ENCODE measurements at regions not wholly inside any gene's neighbourhood (a gene's known extent, or its start where the extent isn't known, plus 50 kb on each side); places are given as distances from the start of the nearest gene placed in this dataset.

- Mint-ChIP-seq H3K27me3 (ENCODE audit: low read depth in 2 of 2) (no peaks in the 10 kb centered on the region), H3K9me3 (peaks cover 17 to 19% of the 10 kb centered on the region in 2 donors), H3K36me3 (peaks cover 19% of the 10 kb centered on the region), H3K27ac (no peak overlapping the region), H3K4me3 (no peak overlapping the region), H3K4me1 (peaks cover 0 to 4% of the 10 kb centered on the region in 2 donors)
- H3K27ac ChIP-seq (ENCODE audit: low read length): no peak overlapping the region
- TF ChIP-seq, protein P1, sequence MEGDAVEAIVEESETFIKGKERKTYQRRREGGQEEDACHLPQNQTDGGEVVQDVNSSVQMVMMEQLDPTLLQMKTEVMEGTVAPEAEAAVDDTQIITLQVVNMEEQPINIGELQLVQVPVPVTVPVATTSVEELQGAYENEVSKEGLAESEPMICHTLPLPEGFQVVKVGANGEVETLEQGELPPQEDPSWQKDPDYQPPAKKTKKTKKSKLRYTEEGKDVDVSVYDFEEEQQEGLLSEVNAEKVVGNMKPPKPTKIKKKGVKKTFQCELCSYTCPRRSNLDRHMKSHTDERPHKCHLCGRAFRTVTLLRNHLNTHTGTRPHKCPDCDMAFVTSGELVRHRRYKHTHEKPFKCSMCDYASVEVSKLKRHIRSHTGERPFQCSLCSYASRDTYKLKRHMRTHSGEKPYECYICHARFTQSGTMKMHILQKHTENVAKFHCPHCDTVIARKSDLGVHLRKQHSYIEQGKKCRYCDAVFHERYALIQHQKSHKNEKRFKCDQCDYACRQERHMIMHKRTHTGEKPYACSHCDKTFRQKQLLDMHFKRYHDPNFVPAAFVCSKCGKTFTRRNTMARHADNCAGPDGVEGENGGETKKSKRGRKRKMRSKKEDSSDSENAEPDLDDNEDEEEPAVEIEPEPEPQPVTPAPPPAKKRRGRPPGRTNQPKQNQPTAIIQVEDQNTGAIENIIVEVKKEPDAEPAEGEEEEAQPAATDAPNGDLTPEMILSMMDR (IDR thresholded peaks at IDR 0.05): no peak
- H3K4me3 ChIP-seq (ENCODE audit: low read length): no peak overlapping the region
- ATAC-seq (no peak), DNase-seq (no peak)
- WGBS (ENCODE audit: insufficient coverage): 80% methylated on average over 1 of the region's 3 CpGs
- H3K27me3 ChIP-seq (ENCODE audit: control insufficient read depth, insufficient read depth, low read length): no peaks in the 10 kb centered on the region
- H3K4me1 ChIP-seq (ENCODE audit: control insufficient read depth, insufficient read depth, low read length): no peaks in the 10 kb centered on the region
- H3K9me3 ChIP-seq (ENCODE audit: control insufficient read depth, insufficient read depth, low read length): peaks cover 10% of the 10 kb centered on the region
- intact Hi-C loops (cut with micrococcal nuclease): no loop called here
- H3K36me3 ChIP-seq (ENCODE audit: control insufficient read depth, insufficient read depth, low read length): no peaks in the 10 kb centered on the region
Measured at GRCh38 chr3:109852283-109852682, 514.9 kb upstream of the DPPA4 start.

DNA sequence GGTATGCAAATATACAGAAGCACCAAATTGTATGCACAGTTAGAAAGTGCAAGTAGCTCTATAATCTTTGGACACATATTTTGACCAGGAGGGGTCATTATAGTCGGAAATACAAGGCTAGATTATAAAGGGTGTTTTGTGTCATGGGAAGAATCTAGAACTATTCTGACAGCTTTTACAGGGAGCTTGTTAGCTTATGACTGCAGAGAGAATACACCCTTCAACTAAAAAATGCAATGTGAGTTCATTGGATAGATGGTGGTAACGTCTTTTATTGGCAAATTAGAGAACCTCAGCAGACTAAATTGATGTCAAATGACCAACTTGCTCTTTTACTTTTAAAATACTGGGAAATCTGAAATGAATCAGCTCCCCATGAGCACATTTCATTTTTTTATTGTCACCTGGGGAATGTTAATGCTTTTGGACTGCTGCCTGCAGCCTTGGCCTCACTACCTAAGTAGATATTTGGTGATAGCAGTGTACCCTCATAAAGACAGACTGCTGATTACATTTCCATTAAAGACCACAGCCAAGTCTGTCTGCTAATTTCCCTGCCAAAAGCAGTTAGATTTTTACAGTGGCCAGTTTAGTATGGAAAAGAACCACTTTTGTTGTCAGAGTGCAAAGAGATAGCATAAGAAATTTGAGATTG, 515.9 kb upstream of the DPPA4 start:
- H3K27me3 Mint-ChIP-seq (ENCODE audit: low read depth in 2 of 2): no peaks in the 10 kb centered on the region
- H3K4me3 Mint-ChIP-seq: no peak overlapping the region
- no peak overlapping the region for H3K4me3 ChIP-seq (ENCODE audit: low read length)
- H3K36me3 ChIP-seq (ENCODE audit: control insufficient read depth, insufficient read depth, low read length): no peaks in the 10 kb centered on the region
- peaks cover 17 to 19% of the 10 kb centered on the region in 2 donors for H3K9me3 Mint-ChIP-seq
- H3K27ac ChIP-seq (ENCODE audit: low read length): no peak overlapping the region
- H3K4me1 ChIP-seq (ENCODE audit: control insufficient read depth, insufficient read depth, low read length): no peaks in the 10 kb centered on the region
- peaks cover 0 to 4% of the 10 kb centered on the region in 2 donors for H3K4me1 Mint-ChIP-seq
- peaks cover 19% of the 10 kb centered on the region for H3K36me3 Mint-ChIP-seq
- no peak overlapping the region for H3K27ac Mint-ChIP-seq
- intact Hi-C loops (cut with micrococcal nuclease): no loop called here
- TF ChIP-seq, protein P1 (IDR thresholded peaks at IDR 0.05): no peak
- peaks cover 10% of the 10 kb centered on the region for H3K9me3 ChIP-seq (ENCODE audit: control insufficient read depth, insufficient read depth, low read length)
- no peak for DNase-seq
- 89% methylated on average over 1 of the region's 2 CpGs for WGBS (ENCODE audit: insufficient coverage)
- no peak for ATAC-seq
- H3K27me3 ChIP-seq (ENCODE audit: control insufficient read depth, insufficient read depth, low read length): no peaks in the 10 kb centered on the region

DNA sequence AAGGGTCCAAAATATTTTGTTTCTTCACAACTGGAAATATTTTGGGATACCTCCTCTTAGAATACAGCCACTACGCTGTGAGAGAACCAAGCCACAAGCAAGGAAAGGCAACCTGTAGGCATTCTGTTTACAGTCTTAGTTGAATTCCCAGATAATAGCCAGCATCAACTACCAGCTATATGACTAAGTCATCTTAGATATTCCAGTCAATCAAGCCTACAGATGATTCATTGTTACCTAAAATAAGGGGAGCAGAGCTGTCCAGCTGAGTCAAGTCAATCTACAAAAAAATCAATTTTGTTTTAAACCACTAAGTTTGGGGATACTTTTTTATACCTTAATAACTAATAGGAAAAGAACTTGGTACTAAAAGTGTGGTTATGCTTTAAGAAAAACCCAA, 526.4 kb upstream of the DPPA4 start:
- no peak overlapping the region for H3K4me3 Mint-ChIP-seq
- DNase-seq: no peak
- H3K36me3 Mint-ChIP-seq: no peaks in the 10 kb centered on the region
- no peaks in the 10 kb centered on the region for H3K9me3 Mint-ChIP-seq
- Histone ChIP-seq H3K36me3 (ENCODE audit: control insufficient read depth, insufficient read depth, low read length) (no peaks in the 10 kb centered on the region), H3K4me3 (ENCODE audit: low read length) (no peak overlapping the region), H3K9me3 (ENCODE audit: control insufficient read depth, insufficient read depth, low read length) (no peaks in the 10 kb centered on the region), H3K27ac (ENCODE audit: low read length) (no peak overlapping the region), H3K27me3 (ENCODE audit: control insufficient read depth, insufficient read depth, low read length) (no peaks in the 10 kb centered on the region), H3K4me1 (ENCODE audit: control insufficient read depth, insufficient read depth, low read length) (no peaks in the 10 kb centered on the region)
- peaks cover 0 to 5% of the 10 kb centered on the region in 2 donors for H3K4me1 Mint-ChIP-seq
- intact Hi-C loops (cut with micrococcal nuclease): no loop called here
- WGBS (ENCODE audit: insufficient coverage): 82% methylated on average over 1 of the region's 1 CpG
- H3K27ac Mint-ChIP-seq: no peak overlapping the region
- TF ChIP-seq, protein P1 (IDR thresholded peaks at IDR 0.05): no peak
- H3K27me3 Mint-ChIP-seq (ENCODE audit: low read depth in 2 of 2): no peaks in the 10 kb centered on the region
- ATAC-seq: no peak

DNA sequence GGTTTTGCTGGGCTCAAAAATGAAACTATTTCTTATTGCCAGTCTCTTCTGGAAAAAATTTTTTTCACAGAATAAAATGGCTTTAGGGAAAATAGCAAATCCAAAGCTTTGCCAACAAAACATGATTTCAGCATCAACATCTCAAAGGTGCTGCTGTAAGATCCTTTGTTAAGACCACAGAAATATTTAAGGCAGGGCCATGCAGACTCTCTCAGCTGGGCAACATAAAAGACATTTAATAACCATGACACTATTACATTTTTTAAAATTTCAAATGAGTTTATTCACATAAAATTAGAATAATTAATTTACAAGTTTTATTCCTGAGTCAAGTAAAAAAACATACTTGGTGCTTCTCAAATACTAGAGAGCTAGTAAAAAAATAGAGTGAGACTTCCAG, 527.1 kb upstream of the DPPA4 start:
- no peak overlapping the region for H3K27ac Mint-ChIP-seq
- H3K4me3 Mint-ChIP-seq: no peak overlapping the region
- TF ChIP-seq, protein P1 (IDR thresholded peaks at IDR 0.05): no peak
- Histone ChIP-seq H3K27ac (ENCODE audit: low read length) (no peak overlapping the region), H3K27me3 (ENCODE audit: control insufficient read depth, insufficient read depth, low read length) (no peaks in the 10 kb centered on the region), H3K36me3 (ENCODE audit: control insufficient read depth, insufficient read depth, low read length) (no peaks in the 10 kb centered on the region), H3K4me1 (ENCODE audit: control insufficient read depth, insufficient read depth, low read length) (no peaks in the 10 kb centered on the region), H3K9me3 (ENCODE audit: control insufficient read depth, insufficient read depth, low read length) (no peaks in the 10 kb centered on the region), H3K4me3 (ENCODE audit: low read length) (no peak overlapping the region)
- H3K4me1 Mint-ChIP-seq: peaks cover 0 to 5% of the 10 kb centered on the region in 2 donors
- peaks cover 0 to 3% of the 10 kb centered on the region in 2 donors for H3K9me3 Mint-ChIP-seq
- H3K27me3 Mint-ChIP-seq (ENCODE audit: low read depth in 2 of 2): peaks cover 0 to 3% of the 10 kb centered on the region in 2 donors
- ATAC-seq (no peak), DNase-seq (no peak)
- no peaks in the 10 kb centered on the region for H3K36me3 Mint-ChIP-seq
- intact Hi-C loops (cut with micrococcal nuclease): no loop called here
